Endodermal cell (in vitro differentiated cells): ENCODE measurements at regions not wholly inside any gene's neighbourhood (a gene's known extent, or its start where the extent isn't known, plus 50 kb on each side); places are given as distances from the start of the nearest gene placed in this dataset.

Experiments
- DNase-seq: peaks from one replicate; pipeline ENCODE4 v3.0.0-alpha.2; 2017
- H3K27ac ChIP-seq: 2 replicates; pipeline ENCODE4 v1.5.1; 2013; ENCODE audit warnings: mild to moderate bottlenecking, low read depth, low read length, moderate library complexity
- H3K27me3 ChIP-seq: 2 replicates; pipeline ENCODE4 v1.6.1; 2013; ENCODE audit warnings: mild to moderate bottlenecking, low read length, moderate library complexity; ENCODE audit not compliant: insufficient read depth, control insufficient read depth, poor library complexity, severe bottlenecking
- H3K36me3 ChIP-seq: 2 replicates; pipeline ENCODE4 v1.7.0; 2013; ENCODE audit warnings: mild to moderate bottlenecking, low read length, moderate library complexity; ENCODE audit not compliant: control insufficient read depth, insufficient read depth
- H3K4me1 ChIP-seq: one replicate; pipeline ENCODE4 v1.7.0; 2013; ENCODE audit warnings: low read length; ENCODE audit not compliant: control insufficient read depth, insufficient read depth
- H3K4me3 ChIP-seq: 2 replicates; pipeline ENCODE4 v1.5.1; 2013; ENCODE audit warnings: mild to moderate bottlenecking, low read length, moderate library complexity
- H3K9ac ChIP-seq: 2 replicates; pipeline ENCODE4 v1.6.1; 2013; ENCODE audit warnings: mild to moderate bottlenecking, low read length, moderate library complexity; ENCODE audit not compliant: poor library complexity, severe bottlenecking; ENCODE audit errors: extremely low read depth
- H3K9me3 ChIP-seq: 2 replicates; pipeline ENCODE4 v1.6.1; 2013; ENCODE audit warnings: mild to moderate bottlenecking, low read length, moderate library complexity; ENCODE audit not compliant: control insufficient read depth
- H3K27ac Mint-ChIP-seq: 2 replicates; pipeline ENCODE4 v1.8.0; 2020; ENCODE audit warnings: mixed read lengths
- H3K27me3 Mint-ChIP-seq: 2 replicates; pipeline ENCODE4 v1.8.0; 2021; ENCODE audit warnings: mild to moderate bottlenecking, mixed read lengths; ENCODE audit not compliant: insufficient read depth
- H3K36me3 Mint-ChIP-seq: 2 replicates; pipeline ENCODE4 v1.8.0; 2020; ENCODE audit warnings: low read depth, mixed read lengths
- H3K4me1 Mint-ChIP-seq: 2 replicates; pipeline ENCODE4 v1.8.0; 2020; ENCODE audit warnings: mixed read lengths
- H3K4me3 Mint-ChIP-seq: 2 replicates; pipeline ENCODE4 v1.8.0; 2020; ENCODE audit warnings: mild to moderate bottlenecking, moderate library complexity, mixed read lengths
- H3K9me3 Mint-ChIP-seq: 2 replicates; pipeline ENCODE4 v1.8.0; 2020; ENCODE audit warnings: mild to moderate bottlenecking, mixed read lengths
- WGBS, 2 experiments: methylation state at CpG; one replicate each; pipeline versions ENCODE4 v1.1.5 to v1.1.7; 2013; ENCODE audit warnings: missing lambda C conversion rate in 2 of 2, mixed read lengths in 1 of 2; ENCODE audit not compliant: insufficient coverage in 1 of 2, insufficient read length in 1 of 2; 5-methylcytosine and 5-hydroxymethylcytosine counted together
- TF ChIP-seq, protein P1 (sequence below): fragments of 200-600 bp; sonication (generic); conservative IDR thresholded peaks from 2 replicates; pipeline ENCODE4 v1.5.0; 2021; ENCODE audit warnings: antibody characterized with exemption, mild to moderate bottlenecking

- no peak overlapping the region for H3K4me3 Mint-ChIP-seq
- H3K27ac Mint-ChIP-seq, result no peak overlapping the region
- H3K27me3 Mint-ChIP-seq, result peaks cover 18% of the 10 kb centered on the region
- WGBS, 2 experiments, result 90 to 100% methylated on average over 1 of the region's 1 CpG
- H3K4me1 Mint-ChIP-seq, result peaks cover under 1% of the 10 kb centered on the region
- TF ChIP-seq, protein P1, sequence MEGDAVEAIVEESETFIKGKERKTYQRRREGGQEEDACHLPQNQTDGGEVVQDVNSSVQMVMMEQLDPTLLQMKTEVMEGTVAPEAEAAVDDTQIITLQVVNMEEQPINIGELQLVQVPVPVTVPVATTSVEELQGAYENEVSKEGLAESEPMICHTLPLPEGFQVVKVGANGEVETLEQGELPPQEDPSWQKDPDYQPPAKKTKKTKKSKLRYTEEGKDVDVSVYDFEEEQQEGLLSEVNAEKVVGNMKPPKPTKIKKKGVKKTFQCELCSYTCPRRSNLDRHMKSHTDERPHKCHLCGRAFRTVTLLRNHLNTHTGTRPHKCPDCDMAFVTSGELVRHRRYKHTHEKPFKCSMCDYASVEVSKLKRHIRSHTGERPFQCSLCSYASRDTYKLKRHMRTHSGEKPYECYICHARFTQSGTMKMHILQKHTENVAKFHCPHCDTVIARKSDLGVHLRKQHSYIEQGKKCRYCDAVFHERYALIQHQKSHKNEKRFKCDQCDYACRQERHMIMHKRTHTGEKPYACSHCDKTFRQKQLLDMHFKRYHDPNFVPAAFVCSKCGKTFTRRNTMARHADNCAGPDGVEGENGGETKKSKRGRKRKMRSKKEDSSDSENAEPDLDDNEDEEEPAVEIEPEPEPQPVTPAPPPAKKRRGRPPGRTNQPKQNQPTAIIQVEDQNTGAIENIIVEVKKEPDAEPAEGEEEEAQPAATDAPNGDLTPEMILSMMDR, result no peak
- H3K4me1 ChIP-seq, result no peaks in the 10 kb centered on the region
- no peak for DNase-seq
- H3K36me3 Mint-ChIP-seq, result no peaks in the 10 kb centered on the region
- peaks cover 72% of the 10 kb centered on the region for H3K27me3 ChIP-seq
- no peak overlapping the region for H3K9ac ChIP-seq
- H3K36me3 ChIP-seq, result no peaks in the 10 kb centered on the region
- H3K9me3 ChIP-seq, result no peaks in the 10 kb centered on the region
- no peaks in the 10 kb centered on the region for H3K9me3 Mint-ChIP-seq
- H3K27ac ChIP-seq, result no peak overlapping the region
- H3K4me3 ChIP-seq, result no peak overlapping the region
Measured at GRCh38 chr13:47256618-47257017, 359.8 kb upstream of the HTR2A start.

DNA sequence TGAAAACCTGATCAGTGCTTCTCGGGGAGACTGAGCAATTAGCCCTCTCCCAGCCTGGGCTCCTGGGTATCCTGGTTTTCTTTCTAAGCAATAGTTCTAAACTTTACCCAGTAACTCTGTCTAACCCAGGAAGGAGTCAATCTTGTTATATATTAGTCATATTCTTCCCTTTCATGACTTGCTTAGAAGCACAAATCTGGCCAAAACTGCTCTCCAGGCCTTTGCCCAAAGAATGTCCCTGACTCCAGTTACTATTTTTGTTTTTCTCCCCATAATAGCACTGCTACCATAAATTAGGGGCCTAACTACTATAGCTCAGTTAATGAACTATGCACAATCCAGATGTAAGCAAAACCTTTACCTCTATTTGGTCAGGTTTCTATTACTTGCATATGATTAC, 355.8 kb upstream of the HTR2A start:
- H3K9me3 ChIP-seq, result no peaks in the 10 kb centered on the region
- DNase-seq, result no peak
- no peak overlapping the region for H3K9ac ChIP-seq
- H3K27ac Mint-ChIP-seq, result no peak overlapping the region
- H3K27me3 Mint-ChIP-seq, result peaks cover 19% of the 10 kb centered on the region
- no peak overlapping the region for H3K4me3 Mint-ChIP-seq
- no peaks in the 10 kb centered on the region for H3K9me3 Mint-ChIP-seq
- TF ChIP-seq, protein P1, result no peak
- no peaks in the 10 kb centered on the region for H3K36me3 Mint-ChIP-seq
- no peaks in the 10 kb centered on the region for H3K36me3 ChIP-seq
- H3K4me1 ChIP-seq, result no peaks in the 10 kb centered on the region
- H3K27me3 ChIP-seq, result peaks cover 72% of the 10 kb centered on the region
- H3K4me3 ChIP-seq, result no peak overlapping the region
- H3K27ac ChIP-seq, result no peak overlapping the region
- WGBS, 2 experiments, result 89 to 100% methylated on average over 1 of the region's 1 CpG
- no peaks in the 10 kb centered on the region for H3K4me1 Mint-ChIP-seq

GRCh38 chr13:47251771-47252170, 354.9 kb upstream of the HTR2A start:
- TF ChIP-seq, protein P1, result no peak
- 80 to 95% methylated on average over 2 to 3 of the region's 4 CpGs for WGBS, 2 experiments
- Histone ChIP-seq H3K9me3 (no peaks in the 10 kb centered on the region), H3K27ac (no peak overlapping the region), H3K4me1 (no peaks in the 10 kb centered on the region), H3K27me3 (peaks cover 64% of the 10 kb centered on the region), H3K9ac (no peak overlapping the region), H3K4me3 (no peak overlapping the region), H3K36me3 (no peaks in the 10 kb centered on the region)
- DNase-seq, result no peak
- no peaks in the 10 kb centered on the region for H3K36me3 Mint-ChIP-seq
- H3K9me3 Mint-ChIP-seq, result no peaks in the 10 kb centered on the region
- no peaks in the 10 kb centered on the region for H3K4me1 Mint-ChIP-seq
- H3K27ac Mint-ChIP-seq, result no peak overlapping the region
- H3K4me3 Mint-ChIP-seq, result no peak overlapping the region
- peaks cover 19% of the 10 kb centered on the region for H3K27me3 Mint-ChIP-seq
